ENCODE measurements at regions not wholly inside any gene's neighbourhood (a gene's known extent, or its start where the extent isn't known, plus 50 kb on each side); places are given as distances from the start of the nearest gene placed in this dataset.

GRCh38 chrX:42289492-42290385 lies 366.4 kb upstream of the CASK start:
- TF ChIP-seq CTCF (conservative IDR thresholded peaks at IDR 0.05; ENCODE audit: low read length) = no peak
- TF ChIP-seq EZH2phosphoT487 (IDR thresholded peaks at IDR 0.05; ENCODE audit: borderline replicate concordance) = no peak

Data from Loucy (cell line).